GM12878 (cell line): ENCODE measurements at regions not wholly inside any gene's neighbourhood (a gene's known extent, or its start where the extent isn't known, plus 50 kb on each side); places are given as distances from the start of the nearest gene placed in this dataset.

Experiments used
- ATAC-seq: fragments of 200-7000 bp; cut with Tn5 transposase; 3 replicates; pipeline ENCODE4 v1.9.1; 2020; ENCODE audit warnings: mild to moderate bottlenecking, moderate library complexity
- BruUV-seq: library from RNA; stranded (reverse); fragments of 400-500 nt; replicated peaks from 2 replicates; lab custom pipeline; 2021; lab: Mats Ljungman, UMichigan
- CTCF ChIA-PET: fragments of 300-600 bp; sonication (Branson Sonifier 250); formaldehyde crosslinking; extraction: SDS; loops from one replicate; lab custom pipeline; 2021; ENCODE audit warnings: inconsistent platforms; lab: Yijun Ruan, JAX
- POLR2A ChIA-PET: fragments of 350-600 bp; formaldehyde crosslinking; extraction: SDS; loops from one replicate; lab custom pipeline; 2021; ENCODE audit warnings: inconsistent platforms; lab: Charles Lee
- RAD21 ChIA-PET: fragments of 300-600 bp; sonication (Branson Sonifier 250); formaldehyde crosslinking; loops from one replicate; lab custom pipeline; 2023; ENCODE audit warnings: antibody characterized with exemption; ENCODE audit not compliant: unreplicated experiment; lab: Charles Lee
- SMC1A ChIA-PET: fragments of 300-600 bp; sonication (Branson Sonifier 250); formaldehyde crosslinking; loops from one replicate; lab custom pipeline; 2023; ENCODE audit not compliant: unreplicated experiment, uncharacterized antibody; lab: Charles Lee
- DNase-seq: peaks from one replicate; pipeline ENCODE4 v3.0.0-alpha.2; 2011; ENCODE audit warnings: low read depth, low spot score
- FAIRE-seq: peaks from 3 replicates; lab custom pipeline; 2011; peaks lifted over from hg19 to GRCh38; lab: Jason Lieb, UNC
- H2AFZ ChIP-seq: 2 replicates; pipeline ENCODE4 v1.6.0; 2011; ENCODE audit warnings: low read depth, low read length, control low read depth; ENCODE audit not compliant: control insufficient read depth
- H3K27ac ChIP-seq: 2 replicates; pipeline ENCODE4 v1.5.1; 2011; ENCODE audit warnings: control low read depth; ENCODE audit not compliant: control insufficient read depth, insufficient read depth
- H3K27me3 ChIP-seq, 2 experiments: replicated peaks in 1 of 2; 2 replicates each; pipeline versions ENCODE4 v1.6.0 to v1.6.1; 2011; ENCODE audit warnings: low read length in 1 of 2; ENCODE audit not compliant: control insufficient read depth in 2 of 2, insufficient read depth in 2 of 2
- H3K36me3 ChIP-seq, 2 experiments: 2 replicates each; pipeline ENCODE4 v1.5.1; 2011; ENCODE audit warnings: low read length in 1 of 2; ENCODE audit not compliant: control insufficient read depth in 2 of 2, insufficient read depth in 2 of 2
- H3K4me1 ChIP-seq: 2 replicates; pipeline ENCODE4 v1.6.1; 2011; ENCODE audit warnings: mild to moderate bottlenecking, low read length, moderate library complexity, mixed read lengths; ENCODE audit not compliant: control insufficient read depth, insufficient read depth
- H3K4me2 ChIP-seq: 2 replicates; pipeline ENCODE4 v1.6.0; 2011; ENCODE audit warnings: control low read depth; ENCODE audit not compliant: control insufficient read depth, insufficient read depth
- H3K4me3 ChIP-seq: fragments of 200-600 bp; sonication (generic); 2 replicates; pipeline ENCODE4 v1.5.1; 2016
- H3K79me2 ChIP-seq: 2 replicates; pipeline ENCODE4 v1.6.0; 2011; ENCODE audit warnings: low read length; ENCODE audit not compliant: control insufficient read depth, insufficient read depth
- H3K9ac ChIP-seq: 2 replicates; pipeline ENCODE4 v1.8.0; 2011; ENCODE audit warnings: low read length, control low read depth, mixed read lengths; ENCODE audit not compliant: control insufficient read depth, insufficient read depth
- H3K9me3 ChIP-seq: replicated peaks from 3 replicates; pipeline ENCODE4 v1.5.1; 2011; ENCODE audit warnings: mild to moderate bottlenecking, low read length; ENCODE audit not compliant: control insufficient read depth, insufficient read depth
- H4K20me1 ChIP-seq: 2 replicates; pipeline ENCODE4 v1.6.0; 2011; ENCODE audit not compliant: control insufficient read depth, insufficient read depth
- DPF2 ChIP-seq: fragments of 450-650 bp; IDR thresholded peaks from 2 replicates; pipeline ENCODE4 v1.6.1; 2017; ENCODE audit warnings: mild to moderate bottlenecking
- E2F4 ChIP-seq: IDR thresholded peaks from 2 replicates; pipeline ENCODE4 v1.6.1; 2012; ENCODE audit warnings: low read depth, low read length, improper control_type of control experiment
- NFIC ChIP-seq: IDR thresholded peaks from 2 replicates; pipeline ENCODE4 v1.6.1; 2012; ENCODE audit warnings: low read depth, mild to moderate bottlenecking, inconsistent platforms, low read length, moderate library complexity
- SREBF1 ChIP-seq: IDR thresholded peaks from 2 replicates; pipeline ENCODE4 v1.6.1; 2012; ENCODE audit warnings: mild to moderate bottlenecking, low read length
- SREBF2 ChIP-seq: IDR thresholded peaks from 2 replicates; pipeline ENCODE4 v1.6.1; 2012; ENCODE audit warnings: mild to moderate bottlenecking, low read length
- ZNF274 ChIP-seq: IDR thresholded peaks from one replicate; pipeline ENCODE4 v1.8.0; 2011; ENCODE audit not compliant: insufficient read length, insufficient read depth
- WGBS: methylation state at CpG from one replicate; pipeline ENCODE4 v1.1.6; 2016; ENCODE audit warnings: low lambda C conversion rate; ENCODE audit not compliant: insufficient replicate concordance, insufficient coverage; ENCODE audit errors: missing lambda C conversion rate; 5-methylcytosine and 5-hydroxymethylcytosine counted together
- in situ Hi-C: fragments of 300-500 bp; cut with MboI; formaldehyde crosslinking; loops from 9 replicates; pipeline ENCODE4 v1.14.3; 2018; ENCODE audit warnings: mixed read lengths
- intact Hi-C: fragments of 100-400 bp; cut with micrococcal nuclease; formaldehyde crosslinking; loops from one replicate; pipeline ENCODE4 v1.14.2; 2022; ENCODE audit not compliant: unreplicated experiment

- FAIRE-seq (no peak), ATAC-seq (no peak), DNase-seq (no peak)
- no peak for TF ChIP-seq E2F4
- no peak for TF ChIP-seq NFIC
- TF ChIP-seq ZNF274, result no peak
- H3K4me3 ChIP-seq, result no peak overlapping the region
- no peaks in the 10 kb centered on the region for H3K4me1 ChIP-seq
- no peaks in the 10 kb centered on the region for H3K79me2 ChIP-seq
- no peak overlapping the region for H3K9ac ChIP-seq
- H3K9me3 ChIP-seq, result no peaks in the 10 kb centered on the region; the same call in 2 of the 3 replicates
- H3K4me2 ChIP-seq, result no peak overlapping the region
- H2AFZ ChIP-seq, result no peak overlapping the region
- ChIA-PET SMC1A (no interaction called here), CTCF (interaction anchor here (1.5 kb wide), 1 partner anchor 13 kb away, joined by 6 read pairs; no protein-coding TSS in a partner anchor), POLR2A (no interaction called here), RAD21 (no interaction called here)
- WGBS, result 20% methylated on average over 5 of the region's 5 CpGs
- BruUV-seq, result no TSS peak
- intact Hi-C loops (no loop called here), in situ Hi-C loops (no loop called here)
- H3K27ac ChIP-seq, result no peak overlapping the region
- no peaks in the 10 kb centered on the region for H3K27me3 ChIP-seq
- no peaks in the 10 kb centered on the region for H3K36me3 ChIP-seq
- no peaks in the 10 kb centered on the region for H4K20me1 ChIP-seq
These were observed 510.3 kb downstream of the BRD1 start for GRCh38 chr22:49317369-49317768.

- no peaks in the 10 kb centered on the region for H3K4me1 ChIP-seq
- ChIA-PET CTCF (no interaction called here), SMC1A (no interaction called here), POLR2A (no interaction called here), RAD21 (no interaction called here)
- 0% methylated on average over 2 of the region's 2 CpGs for WGBS
- H3K9me3 ChIP-seq, result no peaks in the 10 kb centered on the region; the same call in 2 of the 3 replicates
- H2AFZ ChIP-seq, result no peak overlapping the region
- in situ Hi-C loops (no loop called here), intact Hi-C loops (no loop called here)
- ATAC-seq, result no peak
- no peak overlapping the region for H3K27ac ChIP-seq
- no peak overlapping the region for H3K4me3 ChIP-seq
- no peaks in the 10 kb centered on the region for H3K79me2 ChIP-seq
- TF ChIP-seq SREBF2 (no peak), DPF2 (no peak), SREBF1 (no peak)
- DNase-seq, result no peak
- H4K20me1 ChIP-seq, result no peaks in the 10 kb centered on the region
- H3K9ac ChIP-seq, result no peak overlapping the region
- FAIRE-seq, result no peak
- BruUV-seq, result no TSS peak
- no peak overlapping the region for H3K4me2 ChIP-seq
- H3K27me3 ChIP-seq, result no peaks in the 10 kb centered on the region
- no peaks in the 10 kb centered on the region for H3K36me3 ChIP-seq
These were observed 515.1 kb downstream of the BRD1 start for GRCh38 chr22:49312601-49313000.
